ENCODE measurements at regions not wholly inside any gene's neighbourhood (a gene's known extent, or its start where the extent isn't known, plus 50 kb on each side); places are given as distances from the start of the nearest gene placed in this dataset.

DNA sequence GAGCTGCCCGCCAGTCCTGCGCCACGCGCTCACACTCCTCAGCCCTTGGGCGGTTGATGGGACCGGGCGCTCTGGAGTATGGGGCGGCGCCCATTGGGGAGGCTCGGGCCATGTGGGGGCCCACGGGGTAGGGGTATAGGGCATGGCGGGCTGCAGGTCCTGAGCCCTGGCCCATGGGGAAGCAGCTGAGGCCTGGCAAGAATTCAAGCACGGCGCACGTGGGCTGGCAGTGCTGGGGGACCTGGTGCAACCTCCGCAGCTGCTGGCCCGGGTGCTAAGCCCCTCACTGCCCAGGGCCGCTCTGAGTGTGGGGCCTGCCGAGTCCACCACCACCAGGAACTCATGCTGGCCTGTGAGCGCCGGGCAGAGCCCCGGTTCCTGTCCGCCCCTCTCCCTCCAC lies 229.6 kb upstream of the ZNF608 start:
- no peak for TF ChIP-seq POLR2A (IDR thresholded peaks at IDR 0.05)
- TF ChIP-seq, protein P1, sequence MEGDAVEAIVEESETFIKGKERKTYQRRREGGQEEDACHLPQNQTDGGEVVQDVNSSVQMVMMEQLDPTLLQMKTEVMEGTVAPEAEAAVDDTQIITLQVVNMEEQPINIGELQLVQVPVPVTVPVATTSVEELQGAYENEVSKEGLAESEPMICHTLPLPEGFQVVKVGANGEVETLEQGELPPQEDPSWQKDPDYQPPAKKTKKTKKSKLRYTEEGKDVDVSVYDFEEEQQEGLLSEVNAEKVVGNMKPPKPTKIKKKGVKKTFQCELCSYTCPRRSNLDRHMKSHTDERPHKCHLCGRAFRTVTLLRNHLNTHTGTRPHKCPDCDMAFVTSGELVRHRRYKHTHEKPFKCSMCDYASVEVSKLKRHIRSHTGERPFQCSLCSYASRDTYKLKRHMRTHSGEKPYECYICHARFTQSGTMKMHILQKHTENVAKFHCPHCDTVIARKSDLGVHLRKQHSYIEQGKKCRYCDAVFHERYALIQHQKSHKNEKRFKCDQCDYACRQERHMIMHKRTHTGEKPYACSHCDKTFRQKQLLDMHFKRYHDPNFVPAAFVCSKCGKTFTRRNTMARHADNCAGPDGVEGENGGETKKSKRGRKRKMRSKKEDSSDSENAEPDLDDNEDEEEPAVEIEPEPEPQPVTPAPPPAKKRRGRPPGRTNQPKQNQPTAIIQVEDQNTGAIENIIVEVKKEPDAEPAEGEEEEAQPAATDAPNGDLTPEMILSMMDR (IDR thresholded peaks at IDR 0.05): no peak
